OCI-LY1 (cell line): ENCODE measurements at regions not wholly inside any gene's neighbourhood (a gene's known extent, or its start where the extent isn't known, plus 50 kb on each side); places are given as distances from the start of the nearest gene placed in this dataset.

ENCODE experiments used
- EZH2 ChIP-seq: fragments of 200-600 bp; sonication (generic), shearing (Covaris generic); IDR thresholded peaks from 2 replicates; pipeline ENCODE4 v1.8.0; 2017; ENCODE audit warnings: borderline replicate concordance, mixed run types, mild to moderate bottlenecking, antibody characterized with exemption, low read length, moderate library complexity, mixed read lengths
- TF ChIP-seq, protein P1 (sequence below): fragments of 200-600 bp; sonication (generic), shearing (Covaris generic); IDR thresholded peaks from 2 replicates; pipeline ENCODE4 v1.5.1; 2017; ENCODE audit warnings: mild to moderate bottlenecking, antibody characterized with exemption, low read length, moderate library complexity, mixed read lengths

- TF ChIP-seq, protein P1, sequence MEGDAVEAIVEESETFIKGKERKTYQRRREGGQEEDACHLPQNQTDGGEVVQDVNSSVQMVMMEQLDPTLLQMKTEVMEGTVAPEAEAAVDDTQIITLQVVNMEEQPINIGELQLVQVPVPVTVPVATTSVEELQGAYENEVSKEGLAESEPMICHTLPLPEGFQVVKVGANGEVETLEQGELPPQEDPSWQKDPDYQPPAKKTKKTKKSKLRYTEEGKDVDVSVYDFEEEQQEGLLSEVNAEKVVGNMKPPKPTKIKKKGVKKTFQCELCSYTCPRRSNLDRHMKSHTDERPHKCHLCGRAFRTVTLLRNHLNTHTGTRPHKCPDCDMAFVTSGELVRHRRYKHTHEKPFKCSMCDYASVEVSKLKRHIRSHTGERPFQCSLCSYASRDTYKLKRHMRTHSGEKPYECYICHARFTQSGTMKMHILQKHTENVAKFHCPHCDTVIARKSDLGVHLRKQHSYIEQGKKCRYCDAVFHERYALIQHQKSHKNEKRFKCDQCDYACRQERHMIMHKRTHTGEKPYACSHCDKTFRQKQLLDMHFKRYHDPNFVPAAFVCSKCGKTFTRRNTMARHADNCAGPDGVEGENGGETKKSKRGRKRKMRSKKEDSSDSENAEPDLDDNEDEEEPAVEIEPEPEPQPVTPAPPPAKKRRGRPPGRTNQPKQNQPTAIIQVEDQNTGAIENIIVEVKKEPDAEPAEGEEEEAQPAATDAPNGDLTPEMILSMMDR = no peak
- no peak for TF ChIP-seq EZH2
Observed at GRCh38 chr2:51149725-51150124, 117.8 kb upstream of the NRXN1 start.
